Non-pigmented ciliary epithelial cell (primary cell): ENCODE measurements at regions not wholly inside any gene's neighbourhood (a gene's known extent, or its start where the extent isn't known, plus 50 kb on each side); places are given as distances from the start of the nearest gene placed in this dataset.
"Not testable (repeated sequence)": the region's sequence is repeated elsewhere in the genome, so short reads cannot be mapped to it uniquely, and the experiment has no call there.

Experiments used
- DNase-seq: peaks from one replicate; pipeline ENCODE4 v3.0.0-alpha.2; 2010; ENCODE audit warnings: low read depth

DNA sequence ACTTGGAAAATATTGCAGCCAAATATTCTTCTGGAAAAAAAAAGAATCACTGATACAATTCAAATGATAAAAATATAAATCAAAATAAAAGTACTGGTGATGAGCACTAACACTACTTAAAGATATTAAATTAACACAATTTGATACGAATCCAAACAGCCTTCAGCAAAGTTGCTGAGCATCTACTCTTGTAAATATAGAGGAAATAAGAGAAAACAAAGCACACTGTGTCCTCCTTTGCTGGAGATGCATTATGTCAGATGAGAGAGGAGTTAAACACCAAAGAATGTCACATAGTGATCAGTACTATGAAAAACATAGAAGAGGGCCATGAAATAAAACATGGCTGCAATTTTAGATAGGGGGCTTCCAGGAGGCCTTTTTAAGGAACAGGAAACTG lies 177.4 kb upstream of the RNPC3 start:
- DNase-seq, result no peak

DNA sequence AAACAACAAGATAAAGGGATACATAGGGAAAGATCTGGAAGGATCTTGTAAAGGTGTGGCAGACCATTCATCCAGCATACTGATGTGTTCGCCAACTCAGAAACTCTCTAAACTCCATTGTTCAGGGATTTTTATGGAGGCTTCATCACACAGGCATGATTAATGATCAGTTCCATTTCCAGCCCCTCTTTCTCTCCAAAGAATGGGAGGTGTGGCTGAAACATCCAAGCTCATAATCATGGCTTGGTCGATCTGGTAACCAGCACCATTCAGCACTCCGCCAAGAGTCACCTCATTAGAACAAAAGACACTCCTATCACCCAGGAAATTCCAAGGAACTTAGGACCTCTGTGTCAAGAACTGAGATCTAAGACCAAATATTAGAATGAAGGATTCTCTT lies 180.6 kb upstream of the RNPC3 start:
- no peak for DNase-seq

DNA sequence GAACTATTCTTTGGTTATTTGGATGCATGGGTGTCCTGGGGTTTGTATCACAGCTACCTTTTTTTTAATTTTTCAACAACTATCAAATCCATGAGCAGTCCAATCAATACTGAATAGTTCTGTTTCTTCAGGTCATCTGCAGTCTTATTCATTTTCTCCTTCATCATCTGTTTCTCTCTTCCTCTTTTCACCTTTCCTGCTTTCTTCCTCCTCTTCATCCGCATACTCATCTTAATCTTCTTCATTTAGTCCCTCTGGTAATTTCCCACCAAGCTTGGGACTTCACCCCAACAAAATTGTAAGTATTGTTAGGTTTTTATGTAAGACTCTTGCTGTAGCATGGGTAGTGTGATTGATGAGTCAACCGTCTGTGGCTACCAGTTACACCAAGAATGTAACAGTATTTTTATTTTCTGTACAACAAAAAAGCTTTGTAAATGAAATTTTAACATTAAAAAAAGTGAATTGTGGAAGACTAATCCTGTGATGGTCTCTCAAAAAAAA lies 184.1 kb upstream of the RNPC3 start:
- DNase-seq, result no peak

DNA sequence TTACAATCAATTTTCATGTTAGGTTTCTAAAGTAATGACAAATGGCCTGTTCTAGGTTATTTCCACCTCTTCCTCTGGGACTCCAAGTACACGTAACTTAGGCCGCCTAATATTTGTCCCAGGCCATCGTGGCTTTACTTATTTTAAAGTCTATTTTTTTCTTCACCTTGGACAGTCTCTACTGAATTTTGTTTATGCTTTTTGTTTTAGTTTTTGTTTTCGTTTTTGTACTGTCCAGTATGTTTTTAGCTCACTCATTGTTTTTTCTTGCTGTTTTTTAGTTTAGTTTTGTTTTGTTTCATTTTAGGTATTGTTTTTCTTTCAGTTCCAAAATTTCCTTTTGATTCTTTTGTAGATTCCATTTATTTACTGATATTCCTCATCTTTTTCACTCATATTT lies 187.7 kb upstream of the RNPC3 start:
- no peak for DNase-seq

DNA sequence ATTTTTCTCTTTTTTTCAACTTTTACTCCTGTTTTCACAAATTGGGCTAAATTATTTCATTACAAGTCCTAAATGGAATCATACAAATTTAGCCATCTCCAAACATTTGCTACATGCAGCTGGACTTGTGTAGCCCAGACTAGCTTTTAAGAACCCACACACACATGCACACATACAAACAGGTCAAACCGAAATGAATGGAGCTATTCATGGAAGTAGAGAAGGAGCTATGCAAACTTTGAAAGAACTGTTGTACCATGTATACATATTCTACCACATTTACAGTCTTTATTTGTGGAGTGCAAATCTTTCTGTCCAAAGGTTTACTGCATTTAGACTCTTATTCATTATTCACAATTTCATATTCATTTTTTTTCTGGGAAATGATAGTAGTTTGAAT lies 189.1 kb upstream of the RNPC3 start:
- DNase-seq, result no peak

DNA sequence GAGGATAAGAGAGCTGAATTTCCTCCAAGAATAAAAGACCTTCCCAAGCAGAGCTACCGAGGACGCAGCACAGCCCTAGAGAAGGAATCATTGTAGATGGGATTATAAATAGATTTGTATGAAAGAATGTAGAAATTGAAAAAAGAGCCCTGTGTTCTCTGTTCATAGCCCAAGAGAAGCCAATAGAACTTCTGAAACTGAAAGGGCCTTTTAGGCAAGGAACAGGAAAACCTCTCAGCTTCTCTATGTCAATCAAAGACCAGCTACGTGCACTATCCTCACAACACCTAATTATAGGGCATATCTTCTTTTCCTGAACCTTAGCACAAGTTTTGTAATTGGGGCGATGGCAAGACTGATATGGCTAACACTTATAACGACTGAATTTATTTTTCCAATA lies 192.4 kb upstream of the RNPC3 start:
- DNase-seq, result no peak

DNA sequence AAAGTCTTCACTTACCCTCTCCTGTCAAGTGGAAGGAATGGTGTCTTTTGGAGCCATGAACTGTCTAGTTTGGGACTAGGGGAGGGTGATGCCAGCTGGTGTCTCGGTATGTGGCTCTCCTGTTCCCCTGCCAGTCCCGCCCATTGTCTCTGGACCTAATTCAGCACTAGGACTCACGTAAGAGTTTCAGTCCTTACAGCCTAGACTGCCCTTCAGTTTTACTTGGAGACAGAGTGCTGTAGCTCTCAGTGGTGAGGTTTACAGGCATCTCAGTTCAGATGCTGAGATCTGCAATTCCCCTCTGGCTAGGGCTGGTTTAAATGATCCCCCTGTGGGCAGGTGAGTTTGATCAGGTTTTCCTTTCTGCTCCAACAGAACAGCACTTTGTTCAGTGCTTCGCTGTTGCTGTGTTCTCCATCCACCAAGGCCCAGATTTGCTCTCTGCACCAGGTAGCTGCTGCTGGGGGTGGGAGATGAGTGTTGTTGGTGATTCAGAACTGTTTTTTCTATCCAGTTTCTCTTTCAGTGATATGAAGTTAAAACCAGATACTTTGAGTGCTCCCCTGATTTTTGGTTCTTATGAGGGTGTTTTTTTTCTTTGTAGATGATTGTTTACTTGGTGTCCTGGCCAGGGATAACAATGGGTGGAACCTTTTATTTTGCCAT lies 198.3 kb upstream of the RNPC3 start:
- no peak for DNase-seq

DNA sequence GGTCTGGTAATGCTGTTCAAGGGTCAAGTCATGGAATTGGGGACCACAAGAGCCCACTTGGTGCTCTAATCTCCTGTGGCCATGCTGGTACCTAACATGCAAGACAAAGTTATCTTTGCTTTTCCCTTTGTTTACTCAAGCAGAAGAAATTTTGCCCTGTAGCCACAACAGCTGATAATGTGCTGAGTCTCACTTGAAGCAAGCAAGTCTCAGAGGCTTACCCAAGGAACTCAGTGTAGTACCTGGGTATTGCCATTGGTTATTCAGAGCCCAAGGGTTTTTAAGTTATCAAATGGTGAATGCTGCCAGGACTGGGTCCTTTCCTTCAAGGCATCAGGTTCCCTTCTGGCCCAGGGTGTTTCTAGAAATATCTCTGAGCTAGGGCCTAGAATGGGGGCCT lies 198.9 kb upstream of the RNPC3 start:
- DNase-seq, result no peak

DNA sequence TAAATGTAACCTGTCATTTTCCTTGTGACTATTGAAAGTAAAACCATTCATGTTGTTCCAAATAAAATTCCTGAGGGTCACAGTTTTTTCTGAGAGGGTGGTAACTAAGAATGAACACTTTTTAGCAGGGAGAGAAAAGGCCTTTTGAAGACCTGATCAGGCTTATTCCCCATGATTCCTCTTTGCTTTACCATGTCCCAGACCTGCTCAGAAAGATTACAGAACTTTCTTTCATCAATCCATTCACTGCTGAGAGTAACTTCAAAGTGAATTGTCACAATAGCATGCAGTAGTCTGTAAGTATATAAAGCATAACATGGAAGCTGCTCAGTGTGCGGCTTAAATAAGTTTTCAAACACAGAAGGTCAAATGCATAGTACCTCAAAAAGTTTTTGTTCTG lies 201.5 kb upstream of the COL11A1 start:
- no peak for DNase-seq

DNA sequence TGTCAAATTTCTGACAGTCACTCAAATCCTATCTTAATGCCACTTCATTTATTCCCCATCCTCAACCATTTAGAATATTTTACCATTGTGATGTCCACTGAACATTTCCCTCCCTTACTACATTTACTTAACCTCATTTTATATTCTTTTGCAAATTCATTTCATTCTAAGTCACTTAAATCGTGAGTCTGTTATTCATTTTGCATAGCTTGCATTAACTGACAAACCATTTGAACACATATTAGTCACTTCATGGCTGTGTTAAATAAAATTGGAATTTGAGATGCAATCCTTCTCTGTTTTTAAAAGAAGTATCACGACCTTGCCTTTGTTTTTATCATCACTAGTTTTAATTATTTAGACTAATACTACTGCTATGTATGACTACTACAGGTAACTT lies 199.4 kb upstream of the COL11A1 start:
- DNase-seq, result no peak

DNA sequence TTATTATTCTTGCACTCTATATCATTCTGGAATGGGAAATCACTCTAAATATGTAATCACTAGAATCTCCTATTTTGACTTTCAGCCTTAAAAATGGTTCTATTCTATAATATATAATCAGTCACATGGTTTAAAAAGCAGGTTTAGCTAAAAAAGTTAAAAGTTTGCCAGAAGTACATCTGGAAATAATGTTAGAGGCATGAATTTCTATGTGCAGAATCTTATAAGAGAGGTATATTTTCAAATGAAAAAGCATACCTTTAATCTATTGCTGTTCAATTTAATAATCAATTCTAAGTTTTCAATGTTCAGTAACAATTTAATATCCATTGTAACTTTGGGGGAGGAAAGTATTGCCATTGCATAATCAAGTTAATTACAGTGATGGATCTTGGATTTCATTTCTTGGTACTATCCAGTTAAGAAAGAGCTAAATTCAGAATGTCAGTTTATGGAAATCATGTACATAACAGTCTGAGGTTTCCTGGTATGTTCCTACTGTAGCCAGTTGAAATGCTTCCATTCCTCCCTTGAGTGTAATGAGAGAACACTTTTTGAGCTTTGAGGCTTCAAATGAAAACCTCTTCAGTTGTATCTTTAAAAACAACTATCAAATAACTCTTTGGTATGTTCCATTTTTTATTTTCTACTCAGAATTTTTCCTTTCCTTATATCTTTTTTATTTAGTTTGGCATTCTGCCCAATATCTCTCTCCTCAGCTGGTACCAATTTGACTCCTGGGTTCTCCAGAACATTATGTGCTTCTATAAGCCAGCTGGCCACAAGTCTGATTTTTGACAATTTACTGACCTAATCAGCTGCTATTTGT lies 175.7 kb upstream of the COL11A1 start:
- DNase-seq, result no peak

DNA sequence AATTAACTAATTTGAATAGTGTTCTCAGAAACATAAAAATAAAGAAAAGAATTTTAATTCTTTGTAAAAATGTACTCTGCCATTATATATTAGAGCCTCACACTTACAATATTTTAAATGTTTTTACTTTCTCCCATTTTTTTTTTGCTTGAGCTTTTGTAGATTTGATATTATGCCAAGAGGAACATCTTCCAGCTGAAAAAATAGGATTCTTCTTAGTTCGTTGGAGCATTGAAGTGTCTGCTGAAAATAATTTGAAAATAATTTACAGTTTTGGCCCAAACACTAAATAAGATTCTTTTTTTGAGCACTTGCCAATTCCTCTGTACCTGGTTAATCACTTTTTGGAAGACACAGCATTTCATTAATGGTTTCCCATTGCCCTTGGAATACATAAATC lies 175.0 kb upstream of the COL11A1 start:
- no peak for DNase-seq

DNA sequence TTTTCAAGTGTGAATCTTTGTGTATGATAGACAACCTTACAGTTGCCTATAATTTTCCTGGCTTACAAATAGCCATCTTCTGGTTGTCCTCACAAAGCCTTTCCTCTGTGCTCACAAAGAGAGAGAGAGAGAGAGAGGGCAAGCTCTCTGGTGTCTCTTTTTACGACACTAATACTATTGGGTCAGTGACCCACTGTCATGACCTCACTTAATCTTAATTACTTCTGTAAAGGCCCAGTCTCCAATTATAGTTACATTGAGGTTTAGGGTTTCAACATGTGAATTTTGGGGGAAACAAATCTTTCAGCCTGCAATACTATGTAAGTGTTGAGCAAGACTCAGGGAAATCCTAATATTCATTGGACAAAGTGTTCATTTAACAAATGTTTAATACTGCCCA lies 167.4 kb upstream of the COL11A1 start:
- no peak for DNase-seq

DNA sequence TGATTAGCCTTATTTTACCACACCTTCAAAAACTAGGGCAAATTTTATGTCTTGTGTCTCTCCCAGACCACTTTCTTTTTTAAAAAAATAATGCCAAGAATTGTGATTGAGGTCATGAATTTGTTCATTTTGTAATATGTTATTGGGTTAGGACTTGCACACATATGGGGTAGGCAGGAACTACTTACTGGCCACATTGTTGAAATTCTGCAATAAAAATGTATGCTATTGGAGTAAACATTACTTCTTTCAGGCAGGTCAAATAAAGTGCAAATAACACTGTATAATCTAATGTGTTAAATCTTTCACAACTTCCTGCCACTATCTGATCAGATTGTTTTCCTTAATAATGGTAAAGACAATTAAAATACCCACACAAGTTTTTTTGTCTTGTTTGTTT lies 166.6 kb upstream of the COL11A1 start:
- DNase-seq, result no peak

DNA sequence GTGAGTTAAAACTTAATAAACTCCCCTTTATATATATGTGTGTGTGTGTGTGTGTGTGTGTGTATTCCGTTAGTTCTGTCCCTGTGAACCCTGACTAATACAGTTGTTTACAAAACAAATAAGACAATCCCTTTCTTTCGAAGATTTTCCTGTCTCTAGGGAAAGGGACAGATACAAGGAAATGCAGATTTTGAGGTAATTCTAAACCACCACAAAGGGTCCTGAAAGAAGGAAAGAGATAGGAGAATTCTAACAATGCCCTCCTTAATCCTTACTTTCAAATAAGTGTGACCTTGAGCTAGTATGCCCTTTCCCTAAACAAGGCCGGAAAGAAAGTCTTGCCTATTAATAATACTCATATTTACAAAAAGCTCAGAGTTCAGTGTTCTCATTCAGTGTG lies 164.8 kb upstream of the COL11A1 start:
- DNase-seq, result no peak

DNA sequence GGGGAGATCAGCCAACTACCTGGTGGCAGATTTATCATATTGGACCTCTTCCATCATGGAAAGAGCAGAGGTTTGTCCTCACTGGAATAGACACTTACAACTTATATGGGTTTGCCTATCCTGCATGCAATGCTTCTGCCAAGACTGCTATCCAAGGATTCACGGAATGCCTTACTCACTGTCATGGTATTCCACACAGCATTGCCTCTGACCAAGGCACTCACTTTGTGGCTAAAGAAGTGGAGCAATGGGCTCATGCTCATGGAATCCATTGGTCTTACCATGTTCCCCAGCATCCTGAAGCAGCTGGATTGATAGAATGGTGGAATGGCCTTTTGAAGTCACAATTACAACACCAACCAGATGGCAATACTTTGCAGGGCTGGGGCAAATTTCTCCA lies 163.1 kb upstream of the COL11A1 start:
- DNase-seq, result not testable (repeated sequence)

DNA sequence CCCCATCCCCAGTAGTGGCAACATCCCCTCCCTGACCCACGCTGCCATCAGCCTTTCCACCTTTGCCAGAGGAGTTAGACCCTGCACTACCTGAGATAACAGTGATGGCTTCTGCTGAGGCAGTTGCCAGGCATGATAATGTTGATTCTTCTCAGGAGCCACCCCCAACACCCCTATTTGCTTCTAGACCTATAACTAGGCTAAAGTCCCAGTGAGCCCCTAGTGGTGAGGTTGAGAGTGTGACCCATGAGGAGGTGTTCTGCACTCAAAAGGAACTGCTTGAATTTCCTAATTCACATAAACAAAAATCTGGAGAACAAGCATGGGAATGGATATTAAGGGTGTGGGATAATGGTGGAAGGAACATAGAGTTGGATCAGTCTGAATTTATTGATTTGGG lies 159.6 kb upstream of the COL11A1 start:
- DNase-seq, result no peak

DNA sequence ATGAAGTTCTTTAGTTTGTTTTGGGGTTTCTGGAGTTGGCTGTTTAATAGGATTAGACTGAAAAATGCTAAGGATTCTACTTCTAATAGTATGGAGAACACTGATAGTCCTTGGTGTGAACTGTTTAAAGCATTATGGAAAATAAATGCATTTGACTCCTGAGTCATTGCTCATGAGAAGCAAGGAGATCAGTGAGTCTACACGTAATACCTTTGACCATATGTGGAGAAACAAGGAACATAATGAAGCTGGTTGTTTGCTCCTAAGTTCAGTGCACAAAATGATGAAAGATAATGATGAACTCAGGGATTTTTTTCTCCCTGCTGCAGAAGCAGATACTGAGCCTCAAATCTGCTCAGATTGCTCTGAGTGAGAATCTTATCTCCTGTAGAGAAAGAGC lies 158.9 kb upstream of the COL11A1 start:
- DNase-seq, result no peak

DNA sequence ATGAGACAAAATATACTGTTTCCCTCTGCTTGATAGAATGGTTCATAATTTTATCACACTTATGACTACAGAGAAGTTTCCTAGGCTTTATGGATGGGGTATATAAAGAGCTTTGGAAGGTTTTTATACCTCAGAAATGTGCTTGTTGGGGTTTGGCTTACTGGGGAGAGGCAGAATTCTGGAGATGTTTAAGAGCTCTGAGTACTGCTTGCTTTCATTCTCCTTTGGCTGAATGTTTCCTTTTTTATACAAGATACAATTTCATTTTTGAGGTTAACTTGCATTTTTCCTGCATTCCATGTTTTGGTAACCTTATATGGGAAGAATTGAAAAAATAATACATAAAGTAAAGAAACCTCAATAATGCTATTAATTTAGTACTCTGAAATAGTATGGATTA lies 157.7 kb upstream of the COL11A1 start:
- no peak for DNase-seq

DNA sequence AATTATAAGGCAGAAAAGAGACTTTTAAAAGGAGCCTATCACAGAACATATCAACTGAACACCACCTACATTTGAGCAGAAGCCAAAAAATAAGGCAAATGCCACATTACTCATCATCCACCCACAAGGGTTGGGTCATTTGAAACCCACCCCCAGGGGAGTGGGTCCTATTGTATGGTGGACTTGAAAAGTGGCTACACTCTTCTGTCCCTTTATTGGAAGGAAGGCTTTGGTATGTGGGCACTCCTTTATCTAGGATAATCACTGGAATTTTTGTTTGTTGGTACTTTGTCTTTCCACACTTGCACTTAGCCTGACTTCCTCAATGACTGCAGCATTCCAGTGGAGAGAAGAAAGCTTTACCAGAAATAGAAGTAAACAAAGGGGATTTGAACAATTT lies 157.2 kb upstream of the COL11A1 start:
- no peak for DNase-seq

DNA sequence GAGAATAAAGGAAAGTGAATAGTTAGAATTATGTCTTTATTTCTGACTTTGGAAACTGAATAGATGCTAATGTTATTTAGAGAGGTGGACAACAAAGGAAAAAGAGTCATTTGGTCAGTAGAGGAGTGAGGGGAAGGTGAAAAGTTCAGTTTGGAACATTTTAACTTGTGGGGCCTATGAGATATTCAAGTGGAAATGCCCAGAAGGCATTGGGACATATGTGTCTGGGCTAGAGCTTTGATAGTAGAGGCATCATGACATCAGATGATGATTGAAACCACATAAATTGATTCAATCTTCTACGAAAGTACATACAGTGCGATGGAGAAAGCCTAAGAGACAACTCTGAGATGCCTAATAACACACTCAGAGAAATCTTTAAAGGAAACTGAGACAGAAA lies 151.7 kb upstream of the COL11A1 start:
- DNase-seq, result no peak

DNA sequence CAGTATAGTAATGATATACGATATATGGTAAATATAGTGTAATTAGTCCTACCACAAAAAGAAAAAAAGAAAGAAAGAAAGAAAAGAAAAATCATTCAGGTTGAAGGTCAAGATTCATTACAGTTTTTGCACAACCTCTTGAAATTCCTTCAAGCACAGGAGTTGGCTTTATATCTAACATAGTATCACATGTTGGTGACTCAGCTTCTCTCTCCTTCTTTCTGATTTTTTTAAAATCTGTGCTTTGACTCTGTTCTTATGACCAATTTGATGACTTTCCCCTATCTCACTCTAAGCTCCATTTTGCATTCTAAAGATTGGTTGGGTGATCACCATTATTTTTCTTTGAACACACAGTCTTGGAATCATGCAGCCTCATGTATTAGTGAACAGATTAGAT lies 148.2 kb upstream of the COL11A1 start:
- DNase-seq, result no peak

DNA sequence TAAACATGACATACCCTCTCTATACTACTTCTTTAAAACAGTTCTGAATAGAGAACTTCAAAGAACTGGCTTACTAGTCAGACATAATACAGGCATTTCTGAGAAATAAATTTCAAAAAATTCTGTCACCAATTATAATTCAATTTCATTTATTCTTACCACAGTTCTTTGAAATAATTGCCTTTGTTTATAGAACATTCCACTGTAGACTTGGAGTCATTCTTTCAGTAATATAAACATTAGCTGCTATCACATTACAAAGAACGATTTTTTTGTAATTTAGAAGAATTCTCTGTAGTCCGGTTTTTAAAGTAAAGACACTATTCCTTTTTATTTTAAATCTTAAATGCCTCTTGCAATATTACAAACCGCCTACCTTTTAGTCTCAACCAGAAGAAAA lies 146.4 kb upstream of the COL11A1 start:
- DNase-seq, result no peak

DNA sequence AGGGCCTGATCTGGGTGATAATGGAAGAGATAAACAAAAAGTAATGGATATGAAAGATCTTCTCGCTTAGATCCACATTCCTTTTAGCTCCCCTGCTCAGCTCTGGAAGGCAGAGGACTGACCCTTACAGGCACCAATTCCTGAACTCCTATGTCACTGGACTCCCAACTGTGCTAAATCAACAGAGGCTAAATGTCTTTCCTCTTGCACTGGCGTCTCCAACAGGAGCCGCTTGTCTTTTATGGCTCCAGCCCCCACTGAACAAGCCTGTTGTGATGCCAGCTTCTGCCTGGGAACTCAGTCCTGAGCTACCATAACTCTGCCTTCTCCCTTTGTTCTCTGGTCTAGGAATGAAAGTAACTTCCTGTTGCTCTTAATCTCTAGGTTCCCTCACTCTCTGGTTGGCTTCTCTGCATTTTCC lies 142.1 kb upstream of the COL11A1 start:
- peak; percentile 81 for DNase-seq
